ENCODE measurements at regions not wholly inside any gene's neighbourhood (a gene's known extent, or its start where the extent isn't known, plus 50 kb on each side); places are given as distances from the start of the nearest gene placed in this dataset.

DNA sequence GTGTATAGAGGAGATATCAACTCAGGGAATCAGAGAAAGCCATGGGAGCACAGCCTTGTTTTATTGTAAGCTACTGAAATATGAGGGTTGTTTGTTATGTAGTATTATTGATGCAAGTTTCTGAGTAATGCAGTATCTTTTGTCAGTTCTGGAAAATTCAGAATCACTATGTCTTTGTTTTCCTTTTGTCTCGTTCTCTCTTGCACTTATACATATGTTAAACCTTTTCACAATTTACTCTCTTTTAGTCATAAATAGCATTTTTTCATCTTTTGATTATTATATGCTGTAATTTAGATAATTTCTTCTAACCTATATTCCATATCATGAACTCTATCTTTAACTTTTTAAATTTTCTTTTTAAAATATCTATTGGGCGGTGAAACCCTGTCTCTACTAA is 85.0 kb upstream of the COL3A1 start:
- TF ChIP-seq, protein P1, sequence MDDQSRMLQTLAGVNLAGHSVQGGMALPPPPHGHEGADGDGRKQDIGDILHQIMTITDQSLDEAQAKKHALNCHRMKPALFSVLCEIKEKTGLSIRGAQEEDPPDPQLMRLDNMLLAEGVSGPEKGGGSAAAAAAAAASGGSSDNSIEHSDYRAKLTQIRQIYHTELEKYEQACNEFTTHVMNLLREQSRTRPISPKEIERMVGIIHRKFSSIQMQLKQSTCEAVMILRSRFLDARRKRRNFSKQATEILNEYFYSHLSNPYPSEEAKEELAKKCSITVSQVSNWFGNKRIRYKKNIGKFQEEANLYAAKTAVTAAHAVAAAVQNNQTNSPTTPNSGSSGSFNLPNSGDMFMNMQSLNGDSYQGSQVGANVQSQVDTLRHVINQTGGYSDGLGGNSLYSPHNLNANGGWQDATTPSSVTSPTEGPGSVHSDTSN (IDR thresholded peaks at IDR 0.05) = no peak
- TF ChIP-seq, protein P2, sequence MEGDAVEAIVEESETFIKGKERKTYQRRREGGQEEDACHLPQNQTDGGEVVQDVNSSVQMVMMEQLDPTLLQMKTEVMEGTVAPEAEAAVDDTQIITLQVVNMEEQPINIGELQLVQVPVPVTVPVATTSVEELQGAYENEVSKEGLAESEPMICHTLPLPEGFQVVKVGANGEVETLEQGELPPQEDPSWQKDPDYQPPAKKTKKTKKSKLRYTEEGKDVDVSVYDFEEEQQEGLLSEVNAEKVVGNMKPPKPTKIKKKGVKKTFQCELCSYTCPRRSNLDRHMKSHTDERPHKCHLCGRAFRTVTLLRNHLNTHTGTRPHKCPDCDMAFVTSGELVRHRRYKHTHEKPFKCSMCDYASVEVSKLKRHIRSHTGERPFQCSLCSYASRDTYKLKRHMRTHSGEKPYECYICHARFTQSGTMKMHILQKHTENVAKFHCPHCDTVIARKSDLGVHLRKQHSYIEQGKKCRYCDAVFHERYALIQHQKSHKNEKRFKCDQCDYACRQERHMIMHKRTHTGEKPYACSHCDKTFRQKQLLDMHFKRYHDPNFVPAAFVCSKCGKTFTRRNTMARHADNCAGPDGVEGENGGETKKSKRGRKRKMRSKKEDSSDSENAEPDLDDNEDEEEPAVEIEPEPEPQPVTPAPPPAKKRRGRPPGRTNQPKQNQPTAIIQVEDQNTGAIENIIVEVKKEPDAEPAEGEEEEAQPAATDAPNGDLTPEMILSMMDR (IDR thresholded peaks at IDR 0.05) = no peak
- TF ChIP-seq RCOR1 (IDR thresholded peaks at IDR 0.05; ENCODE audit: low read length) = no peak
- no peak for TF ChIP-seq RFX5 (IDR thresholded peaks at IDR 0.05; ENCODE audit: low read length)
- no peak for TF ChIP-seq POLR2AphosphoS5 (IDR thresholded peaks at IDR 0.05; ENCODE audit: low read depth, low read length)
- TF ChIP-seq FOSL2 (IDR thresholded peaks at IDR 0.05; ENCODE audit: borderline replicate concordance, low read depth) = no peak
- TF ChIP-seq, protein P3, sequence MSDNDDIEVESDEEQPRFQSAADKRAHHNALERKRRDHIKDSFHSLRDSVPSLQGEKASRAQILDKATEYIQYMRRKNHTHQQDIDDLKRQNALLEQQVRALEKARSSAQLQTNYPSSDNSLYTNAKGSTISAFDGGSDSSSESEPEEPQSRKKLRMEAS (IDR thresholded peaks at IDR 0.05; ENCODE audit: low read depth) = no peak
- TF ChIP-seq EP300 (IDR thresholded peaks at IDR 0.05; ENCODE audit: borderline replicate concordance in 1 of 2, low read depth in 1 of 2, low read length in 1 of 2) = no peak
- no peak for TF ChIP-seq NRF1 (IDR thresholded peaks at IDR 0.05; ENCODE audit: low read depth, low read length)
- TF ChIP-seq, protein P4, sequence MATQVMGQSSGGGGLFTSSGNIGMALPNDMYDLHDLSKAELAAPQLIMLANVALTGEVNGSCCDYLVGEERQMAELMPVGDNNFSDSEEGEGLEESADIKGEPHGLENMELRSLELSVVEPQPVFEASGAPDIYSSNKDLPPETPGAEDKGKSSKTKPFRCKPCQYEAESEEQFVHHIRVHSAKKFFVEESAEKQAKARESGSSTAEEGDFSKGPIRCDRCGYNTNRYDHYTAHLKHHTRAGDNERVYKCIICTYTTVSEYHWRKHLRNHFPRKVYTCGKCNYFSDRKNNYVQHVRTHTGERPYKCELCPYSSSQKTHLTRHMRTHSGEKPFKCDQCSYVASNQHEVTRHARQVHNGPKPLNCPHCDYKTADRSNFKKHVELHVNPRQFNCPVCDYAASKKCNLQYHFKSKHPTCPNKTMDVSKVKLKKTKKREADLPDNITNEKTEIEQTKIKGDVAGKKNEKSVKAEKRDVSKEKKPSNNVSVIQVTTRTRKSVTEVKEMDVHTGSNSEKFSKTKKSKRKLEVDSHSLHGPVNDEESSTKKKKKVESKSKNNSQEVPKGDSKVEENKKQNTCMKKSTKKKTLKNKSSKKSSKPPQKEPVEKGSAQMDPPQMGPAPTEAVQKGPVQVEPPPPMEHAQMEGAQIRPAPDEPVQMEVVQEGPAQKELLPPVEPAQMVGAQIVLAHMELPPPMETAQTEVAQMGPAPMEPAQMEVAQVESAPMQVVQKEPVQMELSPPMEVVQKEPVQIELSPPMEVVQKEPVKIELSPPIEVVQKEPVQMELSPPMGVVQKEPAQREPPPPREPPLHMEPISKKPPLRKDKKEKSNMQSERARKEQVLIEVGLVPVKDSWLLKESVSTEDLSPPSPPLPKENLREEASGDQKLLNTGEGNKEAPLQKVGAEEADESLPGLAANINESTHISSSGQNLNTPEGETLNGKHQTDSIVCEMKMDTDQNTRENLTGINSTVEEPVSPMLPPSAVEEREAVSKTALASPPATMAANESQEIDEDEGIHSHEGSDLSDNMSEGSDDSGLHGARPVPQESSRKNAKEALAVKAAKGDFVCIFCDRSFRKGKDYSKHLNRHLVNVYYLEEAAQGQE (IDR thresholded peaks at IDR 0.05; ENCODE audit: low read depth, low read length) = no peak
- TF ChIP-seq RAD21 (IDR thresholded peaks at IDR 0.05; ENCODE audit: low read length) = no peak
- TF ChIP-seq, protein P5, sequence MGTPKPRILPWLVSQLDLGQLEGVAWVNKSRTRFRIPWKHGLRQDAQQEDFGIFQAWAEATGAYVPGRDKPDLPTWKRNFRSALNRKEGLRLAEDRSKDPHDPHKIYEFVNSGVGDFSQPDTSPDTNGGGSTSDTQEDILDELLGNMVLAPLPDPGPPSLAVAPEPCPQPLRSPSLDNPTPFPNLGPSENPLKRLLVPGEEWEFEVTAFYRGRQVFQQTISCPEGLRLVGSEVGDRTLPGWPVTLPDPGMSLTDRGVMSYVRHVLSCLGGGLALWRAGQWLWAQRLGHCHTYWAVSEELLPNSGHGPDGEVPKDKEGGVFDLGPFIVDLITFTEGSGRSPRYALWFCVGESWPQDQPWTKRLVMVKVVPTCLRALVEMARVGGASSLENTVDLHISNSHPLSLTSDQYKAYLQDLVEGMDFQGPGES (IDR thresholded peaks at IDR 0.05; ENCODE audit: low read depth, low read length) = no peak

Measured in SK-N-SH (cell line).